ENCODE measurements at regions not wholly inside any gene's neighbourhood (a gene's known extent, or its start where the extent isn't known, plus 50 kb on each side); places are given as distances from the start of the nearest gene placed in this dataset.
A peak's percentile ranks its signal among the peaks of the same experiment; 100 is the strongest.

- no peaks in the 10 kb centered on the region for H3K9me3 ChIP-seq
- intact Hi-C loops (cut with DNase I): no loop called here
- ATAC-seq (peak; percentile 14), DNase-seq (no peak)
- TF ChIP-seq CTCF (IDR thresholded peaks at IDR 0.05): no peak
- H3K27me3 ChIP-seq: no peaks in the 10 kb centered on the region
- no peak overlapping the region for H3K4me3 ChIP-seq
- peaks cover 19% of the 10 kb centered on the region for H3K4me1 ChIP-seq
- H3K36me3 ChIP-seq: no peaks in the 10 kb centered on the region
- no peak overlapping the region for H3K27ac ChIP-seq
Measured at GRCh38 chr13:99040536-99041131, 62.8 kb upstream of the DOCK9 start.

GRCh38 chr13:99041337-99041736 lies 63.5 kb upstream of the DOCK9 start:
- intact Hi-C loops (cut with DNase I): no loop called here
- TF ChIP-seq CTCF (IDR thresholded peaks at IDR 0.05): no peak
- ATAC-seq: no peak
- Histone ChIP-seq H3K27ac (no peak overlapping the region), H3K36me3 (no peaks in the 10 kb centered on the region), H3K4me3 (no peak overlapping the region), H3K27me3 (no peaks in the 10 kb centered on the region), H3K4me1 (peaks cover 24% of the 10 kb centered on the region), H3K9me3 (no peaks in the 10 kb centered on the region)
- no peak for DNase-seq

GRCh38 chr13:99041788-99042187 lies 63.9 kb upstream of the DOCK9 start:
- Histone ChIP-seq H3K36me3 (no peaks in the 10 kb centered on the region), H3K27ac (no peak overlapping the region), H3K4me3 (no peak overlapping the region), H3K4me1 (peaks cover 28% of the 10 kb centered on the region), H3K27me3 (no peaks in the 10 kb centered on the region), H3K9me3 (no peaks in the 10 kb centered on the region)
- ATAC-seq (no peak), DNase-seq (no peak)
- intact Hi-C loops (cut with DNase I): no loop called here
- TF ChIP-seq CTCF (IDR thresholded peaks at IDR 0.05): no peak

- intact Hi-C loops (cut with DNase I): no loop called here
- DNase-seq: no peak
- Histone ChIP-seq H3K9me3 (no peaks in the 10 kb centered on the region), H3K36me3 (no peaks in the 10 kb centered on the region), H3K4me1 (peaks cover 32% of the 10 kb centered on the region), H3K27me3 (no peaks in the 10 kb centered on the region), H3K27ac (no peak overlapping the region), H3K4me3 (no peak overlapping the region)
- TF ChIP-seq CTCF (IDR thresholded peaks at IDR 0.05): no peak
- no peak for ATAC-seq
Measured at GRCh38 chr13:99042521-99043250, 64.8 kb upstream of the DOCK9 start.

- no peaks in the 10 kb centered on the region for H3K9me3 ChIP-seq
Measured at GRCh38 chr13:99043831-99044231, 66.0 kb upstream of the DOCK9 start.

More at GRCh38 chr13:99043831-99044231, 66.0 kb upstream of the DOCK9 start:
- no peak for TF ChIP-seq CTCF (IDR thresholded peaks at IDR 0.05)
- H3K4me1 ChIP-seq: peaks cover 32% of the 10 kb centered on the region
- DNase-seq (no peak), ATAC-seq (no peak)
- no peak overlapping the region for H3K4me3 ChIP-seq
- H3K36me3 ChIP-seq: no peaks in the 10 kb centered on the region
- intact Hi-C loops (cut with DNase I): no loop called here
- no peak overlapping the region for H3K27ac ChIP-seq
- no peaks in the 10 kb centered on the region for H3K27me3 ChIP-seq
